ENCODE measurements at regions not wholly inside any gene's neighbourhood (a gene's known extent, or its start where the extent isn't known, plus 50 kb on each side); places are given as distances from the start of the nearest gene placed in this dataset.

DNA sequence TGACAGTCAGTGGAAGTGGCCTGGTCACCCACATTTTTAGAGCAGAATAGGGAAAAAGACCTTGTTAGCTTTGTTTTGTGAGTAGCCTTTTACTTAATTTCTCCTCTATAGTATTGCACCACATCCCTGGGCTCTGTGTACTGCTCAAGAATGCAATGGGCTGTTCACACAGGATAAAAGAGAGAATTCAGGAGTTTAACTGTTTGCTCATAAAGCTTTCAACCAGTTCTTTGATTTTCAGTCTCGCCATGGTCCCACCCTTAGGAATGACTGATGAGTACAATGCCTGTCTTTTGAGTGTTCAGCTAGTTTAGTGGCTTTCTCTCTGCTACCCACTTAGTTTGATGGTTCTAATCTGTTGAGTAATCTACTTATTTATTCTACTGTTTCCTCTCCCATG, 129.7 kb downstream of the PLG start:
- intact Hi-C loops (cut with DNase I), result no loop called here
- no peak for TF ChIP-seq CTCF (IDR thresholded peaks at IDR 0.05)
- H3K9me3 ChIP-seq, result no peaks in the 10 kb centered on the region
- FAIRE-seq (no peak), ATAC-seq (no peak), DNase-seq (no peak)
- WGBS, 2 donors, result 37 to 38% methylated on average over 1 of the region's 1 CpG
- no peak overlapping the region for H3K27ac ChIP-seq
- H3K36me3 ChIP-seq, result no peaks in the 10 kb centered on the region
- no peaks in the 10 kb centered on the region for H3K4me1 ChIP-seq
- no peak overlapping the region for H3K4me3 ChIP-seq
- H3K27me3 ChIP-seq, result peaks cover 0 to 3% (median 0%) of the 10 kb centered on the region in 4 donors

DNA sequence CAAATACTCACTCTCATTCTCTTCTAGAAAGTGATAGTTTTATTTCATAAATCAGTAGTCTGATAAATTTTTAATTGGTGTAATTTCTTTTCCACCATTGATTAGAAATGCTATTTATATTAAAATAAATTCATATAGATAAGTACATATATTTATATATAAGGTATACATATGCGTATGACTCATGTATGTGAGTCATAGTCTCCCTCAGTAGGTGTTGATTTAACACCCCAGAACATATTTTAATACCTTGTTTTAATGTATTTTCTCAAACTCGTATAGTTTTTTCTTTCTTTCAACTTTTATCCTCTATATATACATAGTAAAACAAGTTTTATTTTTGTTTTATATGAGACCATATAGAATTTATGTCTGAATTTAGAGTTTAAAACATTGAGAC, 130.4 kb downstream of the PLG start:
- intact Hi-C loops (cut with DNase I), result no loop called here
- TF ChIP-seq CTCF (IDR thresholded peaks at IDR 0.05), result no peak
- WGBS, 2 donors, result 69 to 79% methylated on average over 2 of the region's 2 CpGs
- FAIRE-seq (peak; percentile 9), ATAC-seq (no peak), DNase-seq (no peak)
- Histone ChIP-seq H3K27me3 (peaks cover 0 to 3% (median 0%) of the 10 kb centered on the region in 4 donors), H3K27ac (no peak overlapping the region), H3K36me3 (no peaks in the 10 kb centered on the region), H3K4me3 (no peak overlapping the region), H3K9me3 (no peaks in the 10 kb centered on the region), H3K4me1 (no peaks in the 10 kb centered on the region)

- ATAC-seq (no peak), FAIRE-seq (no peak), DNase-seq (peak in 1 of 6 donors; percentile 21)
- 79 to 81% methylated on average over 13 of the region's 13 CpGs for WGBS, 2 donors
- TF ChIP-seq CTCF (IDR thresholded peaks at IDR 0.05), result no peak
- intact Hi-C loops (cut with DNase I), result no loop called here
- peaks cover 0 to 3% (median 0%) of the 10 kb centered on the region in 4 donors for H3K27me3 ChIP-seq
- H3K4me3 ChIP-seq, result no peak overlapping the region
- no peak overlapping the region for H3K27ac ChIP-seq
- no peaks in the 10 kb centered on the region for H3K4me1 ChIP-seq
- no peaks in the 10 kb centered on the region for H3K9me3 ChIP-seq
- H3K36me3 ChIP-seq, result no peaks in the 10 kb centered on the region
These were observed 135.1 kb downstream of the PLG start for GRCh38 chr6:160837146-160837545.

GRCh38 chr6:160851031-160851430, 140.5 kb upstream of the MAP3K4 start:
- Histone ChIP-seq H3K27me3 (no peaks in the 10 kb centered on the region), H3K36me3 (no peaks in the 10 kb centered on the region), H3K4me3 (no peak overlapping the region), H3K9me3 (no peaks in the 10 kb centered on the region), H3K27ac (no peak overlapping the region), H3K4me1 (no peaks in the 10 kb centered on the region)
- no peak for DNase-seq
- WGBS, 2 donors, result 48 to 71% methylated on average over 5 of the region's 5 CpGs
- TF ChIP-seq CTCF (IDR thresholded peaks at IDR 0.05), result no peak
- ATAC-seq, result no peak
- no peak for FAIRE-seq
- intact Hi-C loops (cut with DNase I), result no loop called here

GRCh38 chr6:160853946-160854345, 137.6 kb upstream of the MAP3K4 start:
- FAIRE-seq (no peak), ATAC-seq (no peak), DNase-seq (no peak)
- H3K9me3 ChIP-seq, result no peaks in the 10 kb centered on the region
- no peaks in the 10 kb centered on the region for H3K36me3 ChIP-seq
- 56 to 70% methylated on average over 7 of the region's 7 CpGs for WGBS, 2 donors
- intact Hi-C loops (cut with DNase I), result no loop called here
- H3K27ac ChIP-seq, result no peak overlapping the region
- no peak overlapping the region for H3K4me3 ChIP-seq
- TF ChIP-seq CTCF (IDR thresholded peaks at IDR 0.05), result no peak
- no peaks in the 10 kb centered on the region for H3K27me3 ChIP-seq
- H3K4me1 ChIP-seq, result no peaks in the 10 kb centered on the region
